Nephron progenitor cell (in vitro differentiated cells): ENCODE measurements at regions not wholly inside any gene's neighbourhood (a gene's known extent, or its start where the extent isn't known, plus 50 kb on each side); places are given as distances from the start of the nearest gene placed in this dataset.

Source experiments
- DNase-seq: peaks from one replicate; pipeline ENCODE4 v3.0.0; 2021
- H3K27ac Mint-ChIP-seq: 2 replicates; pipeline ENCODE4 v1.8.0; 2021; ENCODE audit warnings: mild to moderate bottlenecking, moderate library complexity, mixed read lengths
- H3K27me3 Mint-ChIP-seq: 2 replicates; pipeline ENCODE4 v1.8.0; 2021; ENCODE audit warnings: mild to moderate bottlenecking, low read depth, mixed read lengths; ENCODE audit not compliant: poor library complexity
- H3K36me3 Mint-ChIP-seq: 2 replicates; pipeline ENCODE4 v1.8.0; 2021; ENCODE audit warnings: low read depth, mixed read lengths
- H3K4me1 Mint-ChIP-seq: 2 replicates; pipeline ENCODE4 v1.8.0; 2021; ENCODE audit warnings: mixed read lengths
- H3K4me3 Mint-ChIP-seq: 2 replicates; pipeline ENCODE4 v1.8.0; 2021; ENCODE audit warnings: mild to moderate bottlenecking, moderate library complexity, mixed read lengths
- H3K9me3 Mint-ChIP-seq: 2 replicates; pipeline ENCODE4 v1.8.0; 2021; ENCODE audit warnings: mild to moderate bottlenecking, moderate library complexity, mixed read lengths
- CTCF ChIP-seq: fragments of 200-600 bp; sonication (generic); IDR thresholded peaks from 2 replicates; pipeline ENCODE4 v1.5.0; 2021; ENCODE audit warnings: antibody characterized with exemption

- H3K36me3 Mint-ChIP-seq: no peaks in the 10 kb centered on the region
Measured at GRCh38 chr14:82230748-82231147, 697.1 kb upstream of the SEL1L start.

GRCh38 chr14:82238649-82239048 is 705.0 kb upstream of the SEL1L start:
- no peaks in the 10 kb centered on the region for H3K9me3 Mint-ChIP-seq
- H3K27me3 Mint-ChIP-seq: no peaks in the 10 kb centered on the region
- H3K27ac Mint-ChIP-seq: no peak overlapping the region
- no peak for DNase-seq
- peaks cover 14% of the 10 kb centered on the region for H3K4me1 Mint-ChIP-seq
- no peak overlapping the region for H3K4me3 Mint-ChIP-seq
- H3K36me3 Mint-ChIP-seq: no peaks in the 10 kb centered on the region
- TF ChIP-seq CTCF: no peak

More at GRCh38 chr14:82230748-82231147, 697.1 kb upstream of the SEL1L start:
- Mint-ChIP-seq H3K9me3 (no peaks in the 10 kb centered on the region), H3K27ac (no peak overlapping the region), H3K4me1 (peaks cover 6% of the 10 kb centered on the region), H3K4me3 (no peak overlapping the region), H3K27me3 (no peaks in the 10 kb centered on the region)
- no peak for DNase-seq
- no peak for TF ChIP-seq CTCF

- Mint-ChIP-seq H3K36me3 (no peaks in the 10 kb centered on the region), H3K27ac (no peak overlapping the region), H3K4me3 (no peak overlapping the region), H3K27me3 (no peaks in the 10 kb centered on the region), H3K9me3 (no peaks in the 10 kb centered on the region), H3K4me1 (peaks cover 14% of the 10 kb centered on the region)
- no peak for DNase-seq
- no peak for TF ChIP-seq CTCF
Measured at GRCh38 chr14:82239223-82239622, 705.6 kb upstream of the SEL1L start.

- H3K4me1 Mint-ChIP-seq: no peaks in the 10 kb centered on the region
- no peak for DNase-seq
Measured at GRCh38 chr14:82244791-82245190, 711.1 kb upstream of the SEL1L start.

GRCh38 chr14:82251494-82251893 is 717.8 kb upstream of the SEL1L start:
- H3K4me3 Mint-ChIP-seq: no peak overlapping the region
- no peaks in the 10 kb centered on the region for H3K4me1 Mint-ChIP-seq
- TF ChIP-seq CTCF: no peak
- no peaks in the 10 kb centered on the region for H3K9me3 Mint-ChIP-seq
- no peak overlapping the region for H3K27ac Mint-ChIP-seq
- no peak for DNase-seq
- no peaks in the 10 kb centered on the region for H3K27me3 Mint-ChIP-seq
- no peaks in the 10 kb centered on the region for H3K36me3 Mint-ChIP-seq

More at GRCh38 chr14:82244791-82245190, 711.1 kb upstream of the SEL1L start:
- Mint-ChIP-seq H3K4me3 (no peak overlapping the region), H3K27ac (no peak overlapping the region), H3K27me3 (peaks cover 3% of the 10 kb centered on the region), H3K36me3 (no peaks in the 10 kb centered on the region), H3K9me3 (no peaks in the 10 kb centered on the region)
- TF ChIP-seq CTCF: no peak

- H3K27me3 Mint-ChIP-seq: peaks cover 6% of the 10 kb centered on the region
- H3K9me3 Mint-ChIP-seq: no peaks in the 10 kb centered on the region
- no peak for DNase-seq
- H3K27ac Mint-ChIP-seq: no peak overlapping the region
- no peaks in the 10 kb centered on the region for H3K36me3 Mint-ChIP-seq
- H3K4me3 Mint-ChIP-seq: no peak overlapping the region
- TF ChIP-seq CTCF: no peak
- H3K4me1 Mint-ChIP-seq: no peaks in the 10 kb centered on the region
Measured at GRCh38 chr14:82270286-82270685, 736.6 kb upstream of the SEL1L start.
